ENCODE measurements at regions not wholly inside any gene's neighbourhood (a gene's known extent, or its start where the extent isn't known, plus 50 kb on each side); places are given as distances from the start of the nearest gene placed in this dataset.

DNA sequence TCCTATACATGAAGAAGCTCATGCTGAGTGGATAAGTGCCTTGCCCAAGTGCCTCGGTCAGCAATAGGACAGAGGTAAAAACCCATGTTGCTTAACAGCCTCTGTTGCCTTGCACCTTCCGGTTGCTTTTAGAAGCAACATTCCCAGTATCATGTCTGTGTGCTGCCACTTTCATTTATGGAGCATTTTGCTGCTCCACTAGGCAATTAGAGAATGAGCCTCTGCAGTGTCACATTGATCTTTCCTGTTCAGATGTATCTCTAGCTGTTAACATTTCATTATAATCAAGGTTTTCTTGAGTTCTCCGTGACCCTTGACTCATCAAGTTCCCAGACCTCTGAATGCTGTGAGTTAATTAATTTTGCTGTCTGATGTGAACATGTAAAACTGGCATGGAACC lies 134.5 kb upstream of the EPB41L3 start:
- H3K27ac ChIP-seq (ENCODE audit: low read length), result no peak overlapping the region
- in situ Hi-C loops (cut with HindIII; ENCODE audit: low pct_unique_long_range_greater_than_20kb, low sequenced_read_pairs), result no loop called here
- POLR2A ChIA-PET, result no interaction called here

DNA sequence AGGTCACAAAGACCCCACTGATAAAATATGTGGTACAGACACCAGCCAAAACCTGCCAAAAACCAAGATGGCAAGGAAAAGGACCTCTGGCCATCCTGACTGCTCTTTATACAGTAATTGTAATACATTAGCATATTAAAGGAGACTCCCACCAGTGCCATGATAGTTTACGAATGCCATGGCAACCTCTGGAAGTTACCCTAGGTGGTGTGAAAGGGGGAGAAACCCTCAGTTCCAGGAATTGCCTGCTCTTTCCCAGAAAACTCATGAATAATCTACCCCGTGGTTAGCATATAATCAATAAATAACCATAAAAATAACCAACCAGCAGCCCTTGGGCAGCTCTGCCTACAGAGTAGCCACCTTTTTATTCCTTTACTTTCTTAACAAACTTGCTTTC lies 129.8 kb upstream of the EPB41L3 start:
- intact Hi-C loops (cut with micrococcal nuclease; ENCODE audit: unreplicated experiment), result no loop called here
- no TSS peak for BruUV-seq (replicated peaks)
- POLR2A ChIA-PET, result no interaction called here
- Histone ChIP-seq H3K4me3 (ENCODE audit: low read depth in 2 of 2, low read length in 2 of 2) (no peak overlapping the region), H3K4me1 (ENCODE audit: control insufficient read depth, insufficient read depth, low read length) (no peaks in the 10 kb centered on the region), H3K9me3 (ENCODE audit: control insufficient read depth, insufficient read depth, low read depth, low read length) (no peaks in the 10 kb centered on the region), H3K27me3 (ENCODE audit: control insufficient read depth, insufficient read depth, low read length) (no peaks in the 10 kb centered on the region), H3K36me3 (ENCODE audit: control insufficient read depth, insufficient read depth, low read length) (no peaks in the 10 kb centered on the region), H3K27ac (ENCODE audit: low read length) (no peak overlapping the region)
- ATAC-seq, result no peak
- TF ChIP-seq SIN3A (IDR thresholded peaks at IDR 0.05; ENCODE audit: borderline replicate concordance, insufficient read depth, low read depth, low read length) (no peak), POLR2AphosphoS5 (IDR thresholded peaks at IDR 0.05; ENCODE audit: low read depth, low read length) (no peak), TCF7L2 (IDR thresholded peaks at IDR 0.05; ENCODE audit: low read depth, low read length) (no peak)
- TF ChIP-seq, protein P1, sequence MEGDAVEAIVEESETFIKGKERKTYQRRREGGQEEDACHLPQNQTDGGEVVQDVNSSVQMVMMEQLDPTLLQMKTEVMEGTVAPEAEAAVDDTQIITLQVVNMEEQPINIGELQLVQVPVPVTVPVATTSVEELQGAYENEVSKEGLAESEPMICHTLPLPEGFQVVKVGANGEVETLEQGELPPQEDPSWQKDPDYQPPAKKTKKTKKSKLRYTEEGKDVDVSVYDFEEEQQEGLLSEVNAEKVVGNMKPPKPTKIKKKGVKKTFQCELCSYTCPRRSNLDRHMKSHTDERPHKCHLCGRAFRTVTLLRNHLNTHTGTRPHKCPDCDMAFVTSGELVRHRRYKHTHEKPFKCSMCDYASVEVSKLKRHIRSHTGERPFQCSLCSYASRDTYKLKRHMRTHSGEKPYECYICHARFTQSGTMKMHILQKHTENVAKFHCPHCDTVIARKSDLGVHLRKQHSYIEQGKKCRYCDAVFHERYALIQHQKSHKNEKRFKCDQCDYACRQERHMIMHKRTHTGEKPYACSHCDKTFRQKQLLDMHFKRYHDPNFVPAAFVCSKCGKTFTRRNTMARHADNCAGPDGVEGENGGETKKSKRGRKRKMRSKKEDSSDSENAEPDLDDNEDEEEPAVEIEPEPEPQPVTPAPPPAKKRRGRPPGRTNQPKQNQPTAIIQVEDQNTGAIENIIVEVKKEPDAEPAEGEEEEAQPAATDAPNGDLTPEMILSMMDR (IDR thresholded peaks at IDR 0.05), result no peak
- TF ChIP-seq, protein P2, sequence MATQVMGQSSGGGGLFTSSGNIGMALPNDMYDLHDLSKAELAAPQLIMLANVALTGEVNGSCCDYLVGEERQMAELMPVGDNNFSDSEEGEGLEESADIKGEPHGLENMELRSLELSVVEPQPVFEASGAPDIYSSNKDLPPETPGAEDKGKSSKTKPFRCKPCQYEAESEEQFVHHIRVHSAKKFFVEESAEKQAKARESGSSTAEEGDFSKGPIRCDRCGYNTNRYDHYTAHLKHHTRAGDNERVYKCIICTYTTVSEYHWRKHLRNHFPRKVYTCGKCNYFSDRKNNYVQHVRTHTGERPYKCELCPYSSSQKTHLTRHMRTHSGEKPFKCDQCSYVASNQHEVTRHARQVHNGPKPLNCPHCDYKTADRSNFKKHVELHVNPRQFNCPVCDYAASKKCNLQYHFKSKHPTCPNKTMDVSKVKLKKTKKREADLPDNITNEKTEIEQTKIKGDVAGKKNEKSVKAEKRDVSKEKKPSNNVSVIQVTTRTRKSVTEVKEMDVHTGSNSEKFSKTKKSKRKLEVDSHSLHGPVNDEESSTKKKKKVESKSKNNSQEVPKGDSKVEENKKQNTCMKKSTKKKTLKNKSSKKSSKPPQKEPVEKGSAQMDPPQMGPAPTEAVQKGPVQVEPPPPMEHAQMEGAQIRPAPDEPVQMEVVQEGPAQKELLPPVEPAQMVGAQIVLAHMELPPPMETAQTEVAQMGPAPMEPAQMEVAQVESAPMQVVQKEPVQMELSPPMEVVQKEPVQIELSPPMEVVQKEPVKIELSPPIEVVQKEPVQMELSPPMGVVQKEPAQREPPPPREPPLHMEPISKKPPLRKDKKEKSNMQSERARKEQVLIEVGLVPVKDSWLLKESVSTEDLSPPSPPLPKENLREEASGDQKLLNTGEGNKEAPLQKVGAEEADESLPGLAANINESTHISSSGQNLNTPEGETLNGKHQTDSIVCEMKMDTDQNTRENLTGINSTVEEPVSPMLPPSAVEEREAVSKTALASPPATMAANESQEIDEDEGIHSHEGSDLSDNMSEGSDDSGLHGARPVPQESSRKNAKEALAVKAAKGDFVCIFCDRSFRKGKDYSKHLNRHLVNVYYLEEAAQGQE (IDR thresholded peaks at IDR 0.05; ENCODE audit: insufficient read depth in 1 of 2, low read depth in 2 of 2, low read length in 1 of 2), result no peak
- DNase-seq (ENCODE audit: low read depth, low spot score), result no peak
- CTCF ChIA-PET, result no interaction called here
- in situ Hi-C loops (cut with HindIII; ENCODE audit: low pct_unique_long_range_greater_than_20kb, low sequenced_read_pairs), result no loop called here

More for the DNA sequence above, 134.5 kb upstream of the EPB41L3 start:
- H3K9me3 ChIP-seq (ENCODE audit: control insufficient read depth, insufficient read depth, low read depth, low read length), result no peaks in the 10 kb centered on the region
- H3K4me1 ChIP-seq (ENCODE audit: control insufficient read depth, insufficient read depth, low read length), result no peaks in the 10 kb centered on the region
- H3K4me3 ChIP-seq (ENCODE audit: low read depth in 2 of 2, low read length in 2 of 2), result no peak overlapping the region
- H3K36me3 ChIP-seq (ENCODE audit: control insufficient read depth, insufficient read depth, low read length), result no peaks in the 10 kb centered on the region
- intact Hi-C loops (cut with micrococcal nuclease; ENCODE audit: unreplicated experiment), result no loop called here
- CTCF ChIA-PET, result no interaction called here
- ATAC-seq, result no peak
- no peak for DNase-seq (ENCODE audit: low read depth, low spot score)
- TF ChIP-seq, protein P1 (IDR thresholded peaks at IDR 0.05), result no peak
- TF ChIP-seq, protein P2 (IDR thresholded peaks at IDR 0.05; ENCODE audit: insufficient read depth in 1 of 2, low read depth in 2 of 2, low read length in 1 of 2), result no peak
- TF ChIP-seq POLR2AphosphoS5 (IDR thresholded peaks at IDR 0.05; ENCODE audit: low read depth, low read length) (no peak), SIN3A (IDR thresholded peaks at IDR 0.05; ENCODE audit: borderline replicate concordance, insufficient read depth, low read depth, low read length) (no peak), TCF7L2 (IDR thresholded peaks at IDR 0.05; ENCODE audit: low read depth, low read length) (no peak)
- BruUV-seq (replicated peaks), result no TSS peak
- H3K27me3 ChIP-seq (ENCODE audit: control insufficient read depth, insufficient read depth, low read length), result no peaks in the 10 kb centered on the region

All from Panc1 (cell line).